Loucy (cell line): ENCODE measurements at regions not wholly inside any gene's neighbourhood (a gene's known extent, or its start where the extent isn't known, plus 50 kb on each side); places are given as distances from the start of the nearest gene placed in this dataset.

Source experiments
- H2AFZ ChIP-seq: fragments of 200-600 bp; sonication (generic); 2 replicates; pipeline ENCODE4 v1.6.0; 2016; ENCODE audit warnings: antibody characterized with exemption, mild to moderate bottlenecking, low read length, moderate library complexity
- H3F3A ChIP-seq: fragments of 200-600 bp; 2 replicates; pipeline ENCODE4 v1.6.0; 2016; ENCODE audit warnings: antibody characterized with exemption, low read depth, mild to moderate bottlenecking
- H3K27me3 ChIP-seq: fragments of 200-600 bp; sonication (generic); 2 replicates; pipeline ENCODE4 v1.6.1; 2014; ENCODE audit warnings: low read length, mild to moderate bottlenecking; ENCODE audit not compliant: insufficient read depth, poor library complexity, severe bottlenecking
- H3K36me3 ChIP-seq: fragments of 200-600 bp; sonication (generic); 2 replicates; pipeline ENCODE4 v1.6.1; 2016; ENCODE audit warnings: low read length; ENCODE audit not compliant: insufficient read depth
- H3K4me1 ChIP-seq: fragments of 200-600 bp; sonication (generic); 2 replicates; pipeline ENCODE4 v1.5.1; 2014; ENCODE audit warnings: low read length, mild to moderate bottlenecking; ENCODE audit not compliant: insufficient read depth, poor library complexity, severe bottlenecking
- H3K4me2 ChIP-seq: fragments of 200-600 bp; sonication (generic); 2 replicates; pipeline ENCODE4 v1.6.0; 2014; ENCODE audit warnings: antibody characterized with exemption, low read length, low read depth, mild to moderate bottlenecking; ENCODE audit not compliant: poor library complexity, severe bottlenecking
- H3K4me3 ChIP-seq: fragments of 200-600 bp; sonication (generic); 2 replicates; pipeline ENCODE4 v1.5.1; 2014; ENCODE audit warnings: low read length, mild to moderate bottlenecking, mixed read lengths; ENCODE audit not compliant: poor library complexity, severe bottlenecking
- H3K79me2 ChIP-seq: fragments of 200-600 bp; sonication (generic); 2 replicates; pipeline ENCODE4 v1.6.1; 2014; ENCODE audit warnings: low read length; ENCODE audit not compliant: insufficient read depth
- H3K9ac ChIP-seq: fragments of 200-600 bp; sonication (generic); 2 replicates; pipeline ENCODE4 v1.6.0; 2014; ENCODE audit warnings: mild to moderate bottlenecking, low read depth, low read length, moderate library complexity; ENCODE audit not compliant: poor library complexity, severe bottlenecking
- H3K9me2 ChIP-seq: fragments of 200-600 bp; sonication (generic); replicated peaks from 2 replicates; pipeline ENCODE4 v1.6.1; 2016; ENCODE audit warnings: low read depth, low read length, mixed read lengths
- H3K9me3 ChIP-seq: fragments of 200-600 bp; sonication (generic); 2 replicates; pipeline ENCODE4 v1.6.1; 2014; ENCODE audit warnings: mild to moderate bottlenecking, antibody characterized with exemption, low read length, low read depth; ENCODE audit not compliant: insufficient read depth
- H4K20me1 ChIP-seq: fragments of 200-600 bp; sonication (generic); 2 replicates; pipeline ENCODE4 v1.6.0; 2014; ENCODE audit warnings: antibody characterized with exemption, low read length, mild to moderate bottlenecking; ENCODE audit not compliant: insufficient read depth, poor library complexity, severe bottlenecking
- EZH2phosphoT487 ChIP-seq: fragments of 200-600 bp; IDR thresholded peaks from 2 replicates; pipeline ENCODE4 v1.6.1; 2018; ENCODE audit warnings: antibody characterized with exemption, mild to moderate bottlenecking, moderate library complexity, borderline replicate concordance
- TF ChIP-seq, protein P1 (sequence below): fragments of 200-600 bp; sonication (generic); conservative IDR thresholded peaks from 2 replicates; pipeline ENCODE4 v1.5.1; 2014; ENCODE audit warnings: mild to moderate bottlenecking, antibody characterized with exemption, low read length

DNA sequence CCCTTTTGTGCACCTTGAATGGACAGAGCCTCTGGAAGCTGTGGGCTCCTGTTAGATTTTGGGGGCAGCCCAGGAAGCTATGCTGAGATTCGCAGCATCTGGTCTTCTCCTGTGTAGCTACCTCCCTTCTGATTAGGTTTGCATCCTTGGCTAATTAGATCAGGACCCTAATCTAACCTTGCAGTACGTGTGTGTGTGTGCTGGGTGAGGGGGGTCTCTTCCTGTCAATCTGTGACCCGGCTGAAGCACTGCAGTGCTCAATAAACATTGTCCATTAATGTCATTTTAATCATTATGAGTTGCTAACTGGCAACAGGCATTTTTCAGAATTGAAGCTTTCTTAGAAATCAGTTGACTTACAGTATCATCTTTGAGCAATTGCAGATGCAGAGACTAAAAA is 229.1 kb upstream of the STXBP5 start:
- H2AFZ ChIP-seq: no peak overlapping the region
- no peaks in the 10 kb centered on the region for H3F3A ChIP-seq
- no peaks in the 10 kb centered on the region for H3K4me1 ChIP-seq
- H3K9me2 ChIP-seq: no peaks in the 10 kb centered on the region
- no peaks in the 10 kb centered on the region for H3K27me3 ChIP-seq
- no peak overlapping the region for H3K4me2 ChIP-seq
- H3K36me3 ChIP-seq: no peaks in the 10 kb centered on the region
- H3K9me3 ChIP-seq: no peaks in the 10 kb centered on the region
- H4K20me1 ChIP-seq: no peaks in the 10 kb centered on the region
- H3K9ac ChIP-seq: no peak overlapping the region
- no peak for TF ChIP-seq EZH2phosphoT487
- TF ChIP-seq, protein P1, sequence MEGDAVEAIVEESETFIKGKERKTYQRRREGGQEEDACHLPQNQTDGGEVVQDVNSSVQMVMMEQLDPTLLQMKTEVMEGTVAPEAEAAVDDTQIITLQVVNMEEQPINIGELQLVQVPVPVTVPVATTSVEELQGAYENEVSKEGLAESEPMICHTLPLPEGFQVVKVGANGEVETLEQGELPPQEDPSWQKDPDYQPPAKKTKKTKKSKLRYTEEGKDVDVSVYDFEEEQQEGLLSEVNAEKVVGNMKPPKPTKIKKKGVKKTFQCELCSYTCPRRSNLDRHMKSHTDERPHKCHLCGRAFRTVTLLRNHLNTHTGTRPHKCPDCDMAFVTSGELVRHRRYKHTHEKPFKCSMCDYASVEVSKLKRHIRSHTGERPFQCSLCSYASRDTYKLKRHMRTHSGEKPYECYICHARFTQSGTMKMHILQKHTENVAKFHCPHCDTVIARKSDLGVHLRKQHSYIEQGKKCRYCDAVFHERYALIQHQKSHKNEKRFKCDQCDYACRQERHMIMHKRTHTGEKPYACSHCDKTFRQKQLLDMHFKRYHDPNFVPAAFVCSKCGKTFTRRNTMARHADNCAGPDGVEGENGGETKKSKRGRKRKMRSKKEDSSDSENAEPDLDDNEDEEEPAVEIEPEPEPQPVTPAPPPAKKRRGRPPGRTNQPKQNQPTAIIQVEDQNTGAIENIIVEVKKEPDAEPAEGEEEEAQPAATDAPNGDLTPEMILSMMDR: no peak
- H3K4me3 ChIP-seq: no peak overlapping the region
- no peaks in the 10 kb centered on the region for H3K79me2 ChIP-seq

DNA sequence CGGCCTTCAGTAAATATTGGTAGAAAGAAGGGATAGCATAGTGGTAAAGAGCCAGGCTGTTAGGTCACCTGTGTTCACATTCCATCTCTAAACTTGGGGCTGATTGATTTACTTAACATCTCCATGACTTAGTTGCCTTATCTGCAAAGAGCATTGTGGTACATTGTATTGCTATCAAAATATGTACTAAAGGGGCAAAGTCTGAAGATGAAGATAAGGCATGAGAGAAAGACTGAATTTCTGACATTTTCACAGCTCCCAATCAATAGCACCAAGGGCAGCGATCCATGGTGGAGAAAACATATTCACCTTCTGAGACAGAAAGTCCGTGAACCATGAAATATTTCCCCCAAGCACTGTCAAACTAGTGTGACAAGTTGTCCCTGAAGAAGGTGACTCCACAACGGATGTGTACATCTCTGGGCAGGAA is 223.3 kb upstream of the STXBP5 start:
- Histone ChIP-seq H3K4me2 (no peak overlapping the region), H3K27me3 (no peaks in the 10 kb centered on the region), H3K9me2 (no peaks in the 10 kb centered on the region), H3K9ac (no peak overlapping the region), H4K20me1 (no peaks in the 10 kb centered on the region), H3K79me2 (no peaks in the 10 kb centered on the region), H3F3A (no peaks in the 10 kb centered on the region), H3K36me3 (no peaks in the 10 kb centered on the region), H3K4me3 (no peak overlapping the region), H2AFZ (no peak overlapping the region), H3K4me1 (no peaks in the 10 kb centered on the region), H3K9me3 (no peaks in the 10 kb centered on the region)
- TF ChIP-seq, protein P1: no peak
- TF ChIP-seq EZH2phosphoT487: no peak

DNA sequence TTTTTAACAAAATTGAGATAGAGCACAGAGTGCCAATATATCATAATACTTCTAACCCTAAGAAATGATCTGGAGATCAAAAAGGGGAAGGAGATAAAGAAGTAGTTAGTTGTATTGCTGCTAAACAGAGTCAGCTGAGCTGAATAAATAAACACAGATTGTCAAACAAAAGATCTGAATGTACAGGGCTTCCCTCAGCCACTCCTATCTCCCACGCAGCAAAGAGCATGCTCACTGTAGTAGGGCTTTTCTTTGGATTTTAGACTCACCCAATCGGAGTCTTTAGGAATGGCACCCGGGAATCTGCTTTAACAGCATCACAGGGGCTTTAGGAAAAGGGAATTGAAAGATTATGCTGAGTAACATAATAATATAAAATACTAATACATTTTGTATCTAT is 222.2 kb upstream of the STXBP5 start:
- Histone ChIP-seq H3K9me2 (no peaks in the 10 kb centered on the region), H2AFZ (no peak overlapping the region)

More for the DNA sequence above, 222.2 kb upstream of the STXBP5 start:
- TF ChIP-seq, protein P1: no peak
- TF ChIP-seq EZH2phosphoT487: no peak
- no peaks in the 10 kb centered on the region for H3K36me3 ChIP-seq
- no peaks in the 10 kb centered on the region for H3K9me3 ChIP-seq
- H3K4me3 ChIP-seq: no peak overlapping the region
- no peaks in the 10 kb centered on the region for H4K20me1 ChIP-seq
- H3F3A ChIP-seq: no peaks in the 10 kb centered on the region
- H3K9ac ChIP-seq: no peak overlapping the region
- no peaks in the 10 kb centered on the region for H3K27me3 ChIP-seq
- H3K79me2 ChIP-seq: no peaks in the 10 kb centered on the region
- no peaks in the 10 kb centered on the region for H3K4me1 ChIP-seq
- no peak overlapping the region for H3K4me2 ChIP-seq
